ENCODE measurements at regions not wholly inside any gene's neighbourhood (a gene's known extent, or its start where the extent isn't known, plus 50 kb on each side); places are given as distances from the start of the nearest gene placed in this dataset.

GRCh38 chr15:24878153-24878552 lies 76.6 kb upstream of the SNRPN start:
- no peak for TF ChIP-seq CTCF (IDR thresholded peaks at IDR 0.05)
- TF ChIP-seq EP300 (IDR thresholded peaks at IDR 0.05) = no peak
- TF ChIP-seq POLR2A (IDR thresholded peaks at IDR 0.05) = no peak
- peak; percentile 58 for TF ChIP-seq POLR2AphosphoS5 (IDR thresholded peaks at IDR 0.05)
